Left lung (tissue), 4 donors: ENCODE measurements at regions not wholly inside any gene's neighbourhood (a gene's known extent, or its start where the extent isn't known, plus 50 kb on each side); places are given as distances from the start of the nearest gene placed in this dataset.

Experiments
- ATAC-seq: fragments of 200-7000 bp; cut with Tn5 transposase; one replicate; pipeline ENCODE4 v1.9.1; 2020; ENCODE audit warnings: moderate library complexity
- DNase-seq, 4 donors: peaks; one replicate each; pipeline ENCODE4 v3.0.0-alpha.2; 2013 to 2020
- H3K27ac ChIP-seq, 2 donors: fragments of 200-600 bp; sonication (generic) in 1 of 2; one replicate each; pipeline versions ENCODE4 v1.5.0 to v1.8.0; 2020 to 2021
- H3K27me3 ChIP-seq, 2 donors: fragments of 200-600 bp; sonication (generic) in 1 of 2; one replicate each; pipeline versions ENCODE4 v1.5.0 to v1.8.0; 2020 to 2021
- H3K36me3 ChIP-seq, 2 donors: fragments of 200-600 bp; sonication (generic) in 1 of 2; one replicate each; pipeline versions ENCODE4 v1.5.0 to v1.8.0; 2020 to 2021
- H3K4me1 ChIP-seq, 2 donors: fragments of 200-600 bp; one replicate each; pipeline ENCODE4 v1.8.0; 2021
- H3K4me3 ChIP-seq, 2 donors: fragments of 200-600 bp; sonication (generic) in 1 of 2; one replicate each; pipeline versions ENCODE4 v1.5.0 to v1.8.0; 2020 to 2021; ENCODE audit warnings: mild to moderate bottlenecking in 1 of 2
- H3K9me3 ChIP-seq, 2 donors: fragments of 200-600 bp; sonication (generic) in 1 of 2; one replicate each; pipeline versions ENCODE4 v1.5.0 to v1.8.0; 2020 to 2021
- intact Hi-C, 2 donors: fragments of 100-400 bp; cut with DNase I; formaldehyde crosslinking; loops; one replicate each; pipeline versions ENCODE4 v1.11.2 to v1.14.2; 2022
- TF ChIP-seq, protein P1 (sequence below), 2 donors: fragments of 200-600 bp; sonication (generic) in 1 of 2; IDR thresholded peaks; one replicate each; pipeline versions ENCODE4 v1.5.0 to v1.8.0; 2021; ENCODE audit warnings: antibody characterized with exemption in 2 of 2
- donor health status: DM: no; HTN: yes; CAD: no.
- donor health status: DM: no; HTN: no; CAD: no.

DNA sequence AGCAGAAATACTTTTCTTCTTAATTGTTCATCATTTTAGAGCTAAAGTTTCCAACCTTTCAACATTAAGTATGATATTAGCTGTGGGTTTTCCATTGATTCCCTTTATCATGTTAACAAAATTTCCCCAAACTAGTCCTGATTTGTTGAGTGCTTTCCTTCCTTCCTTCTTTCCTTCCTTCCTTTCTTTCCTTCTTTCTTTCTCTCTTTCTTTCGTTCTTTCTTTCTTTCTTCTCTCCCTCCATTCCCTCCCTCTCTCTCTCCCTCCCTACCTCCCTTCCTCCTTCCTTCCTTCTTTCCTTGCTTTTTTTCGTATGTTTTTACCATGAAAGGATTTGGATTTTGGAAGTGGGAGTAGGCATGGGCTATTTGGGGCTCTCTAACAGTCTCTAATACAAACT lies 133.5 kb downstream of the LMNTD1 start:
- intact Hi-C loops = no loop called here
- TF ChIP-seq, protein P1, sequence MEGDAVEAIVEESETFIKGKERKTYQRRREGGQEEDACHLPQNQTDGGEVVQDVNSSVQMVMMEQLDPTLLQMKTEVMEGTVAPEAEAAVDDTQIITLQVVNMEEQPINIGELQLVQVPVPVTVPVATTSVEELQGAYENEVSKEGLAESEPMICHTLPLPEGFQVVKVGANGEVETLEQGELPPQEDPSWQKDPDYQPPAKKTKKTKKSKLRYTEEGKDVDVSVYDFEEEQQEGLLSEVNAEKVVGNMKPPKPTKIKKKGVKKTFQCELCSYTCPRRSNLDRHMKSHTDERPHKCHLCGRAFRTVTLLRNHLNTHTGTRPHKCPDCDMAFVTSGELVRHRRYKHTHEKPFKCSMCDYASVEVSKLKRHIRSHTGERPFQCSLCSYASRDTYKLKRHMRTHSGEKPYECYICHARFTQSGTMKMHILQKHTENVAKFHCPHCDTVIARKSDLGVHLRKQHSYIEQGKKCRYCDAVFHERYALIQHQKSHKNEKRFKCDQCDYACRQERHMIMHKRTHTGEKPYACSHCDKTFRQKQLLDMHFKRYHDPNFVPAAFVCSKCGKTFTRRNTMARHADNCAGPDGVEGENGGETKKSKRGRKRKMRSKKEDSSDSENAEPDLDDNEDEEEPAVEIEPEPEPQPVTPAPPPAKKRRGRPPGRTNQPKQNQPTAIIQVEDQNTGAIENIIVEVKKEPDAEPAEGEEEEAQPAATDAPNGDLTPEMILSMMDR (IDR thresholded peaks at IDR 0.05) = no peak
- H3K9me3 ChIP-seq = no peaks in the 10 kb centered on the region
- no peaks in the 10 kb centered on the region for H3K4me1 ChIP-seq
- H3K36me3 ChIP-seq = no peaks in the 10 kb centered on the region
- no peak overlapping the region for H3K27ac ChIP-seq
- no peak for ATAC-seq
- H3K4me3 ChIP-seq = no peak overlapping the region
- no peak for DNase-seq
- H3K27me3 ChIP-seq = no peaks in the 10 kb centered on the region

DNA sequence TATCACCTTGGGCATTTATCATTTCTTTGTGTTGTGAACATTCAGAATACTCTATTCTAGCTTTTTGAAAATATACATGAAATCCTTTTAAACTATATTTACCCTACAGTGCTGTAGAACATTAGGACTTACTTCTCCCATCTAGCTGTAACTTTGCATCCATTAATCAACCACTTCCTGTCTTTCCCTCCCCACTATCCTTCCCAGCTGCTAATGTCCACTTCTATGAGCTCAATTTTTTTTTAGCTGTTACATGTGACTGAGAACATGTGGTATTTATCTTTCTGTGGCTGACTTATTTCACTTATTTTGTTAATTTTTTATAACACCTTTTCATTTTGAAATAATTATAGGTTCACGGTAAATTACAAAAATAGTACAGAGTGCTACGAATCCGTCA lies 136.0 kb downstream of the LMNTD1 start:
- DNase-seq = no peak
- TF ChIP-seq, protein P1 (IDR thresholded peaks at IDR 0.05) = no peak
- no peak overlapping the region for H3K4me3 ChIP-seq
- H3K4me1 ChIP-seq = no peaks in the 10 kb centered on the region
- no peaks in the 10 kb centered on the region for H3K36me3 ChIP-seq
- no peak for ATAC-seq
- intact Hi-C loops = no loop called here
- no peaks in the 10 kb centered on the region for H3K27me3 ChIP-seq
- no peaks in the 10 kb centered on the region for H3K9me3 ChIP-seq
- no peak overlapping the region for H3K27ac ChIP-seq

DNA sequence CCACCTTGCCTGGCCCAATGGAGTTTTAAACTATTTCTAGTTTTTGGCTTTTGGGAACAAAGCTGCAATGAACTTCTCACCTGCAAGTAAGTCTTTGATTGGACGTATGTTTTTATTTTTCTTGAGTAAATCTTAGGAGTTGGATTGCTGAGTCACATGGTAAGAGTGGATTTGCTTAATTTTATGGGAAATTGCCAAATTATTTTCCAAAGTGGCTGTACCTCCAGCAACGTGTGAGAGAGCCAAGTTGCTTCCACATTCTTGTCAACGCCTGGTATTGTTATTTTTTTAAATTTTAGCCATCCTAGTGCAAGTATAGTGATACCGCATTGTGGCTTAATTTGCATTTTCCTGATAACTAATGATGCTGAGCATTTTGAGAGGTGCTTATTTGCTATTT lies 136.6 kb downstream of the LMNTD1 start:
- DNase-seq (no peak), ATAC-seq (peak; percentile 45)
- Histone ChIP-seq H3K36me3 (no peaks in the 10 kb centered on the region), H3K4me1 (no peaks in the 10 kb centered on the region), H3K27ac (no peak overlapping the region), H3K4me3 (no peak overlapping the region), H3K9me3 (no peaks in the 10 kb centered on the region), H3K27me3 (no peaks in the 10 kb centered on the region)
- intact Hi-C loops = no loop called here
- TF ChIP-seq, protein P1 (IDR thresholded peaks at IDR 0.05) = no peak

DNA sequence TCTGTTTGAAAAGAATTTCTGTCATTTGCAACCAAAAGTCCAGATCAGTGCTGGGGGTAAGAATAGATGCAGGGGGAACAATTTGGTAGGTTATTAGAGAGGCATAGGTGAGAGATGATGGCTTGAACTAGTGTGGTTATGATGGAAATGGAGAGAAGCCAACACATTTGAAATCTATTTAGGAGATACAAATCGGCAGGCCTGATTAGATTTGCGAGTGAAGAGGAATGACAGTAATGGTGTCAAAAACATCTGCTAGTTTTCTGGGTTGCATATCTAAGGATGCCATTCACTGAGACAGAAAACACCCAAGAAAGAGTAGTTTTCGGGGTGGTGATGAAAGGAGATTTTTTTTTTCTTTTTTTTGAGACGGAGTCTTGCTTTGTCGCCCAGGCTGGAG lies 138.1 kb downstream of the LMNTD1 start:
- no peaks in the 10 kb centered on the region for H3K4me1 ChIP-seq
- H3K27ac ChIP-seq = no peak overlapping the region
- DNase-seq (no peak), ATAC-seq (no peak)
- TF ChIP-seq, protein P1 (IDR thresholded peaks at IDR 0.05) = no peak
- H3K36me3 ChIP-seq = no peaks in the 10 kb centered on the region
- no peak overlapping the region for H3K4me3 ChIP-seq
- H3K27me3 ChIP-seq = no peaks in the 10 kb centered on the region
- H3K9me3 ChIP-seq = no peaks in the 10 kb centered on the region
- intact Hi-C loops = no loop called here

DNA sequence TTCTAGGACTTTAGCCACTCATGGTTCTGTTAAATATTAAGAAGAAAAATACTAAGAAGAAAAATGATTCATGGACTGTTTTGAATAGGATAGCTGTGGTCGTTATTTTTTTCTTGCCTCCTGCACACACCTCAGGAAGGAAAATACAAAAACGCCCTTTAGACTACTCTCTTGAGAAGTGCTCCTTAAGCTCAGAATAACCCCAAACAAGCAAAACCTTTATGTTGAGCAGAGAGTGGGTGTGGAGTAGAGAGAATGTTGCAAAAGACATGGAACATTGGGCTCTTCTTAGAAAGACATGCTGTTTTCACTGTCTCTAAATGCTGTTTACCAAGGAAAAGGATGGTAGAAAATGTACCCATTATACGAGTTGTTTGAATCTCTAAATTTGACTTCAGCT lies 140.3 kb downstream of the LMNTD1 start:
- intact Hi-C loops = no loop called here
- TF ChIP-seq, protein P1 (IDR thresholded peaks at IDR 0.05) = no peak
- Histone ChIP-seq H3K36me3 (no peaks in the 10 kb centered on the region), H3K27ac (no peak overlapping the region), H3K9me3 (no peaks in the 10 kb centered on the region), H3K27me3 (no peaks in the 10 kb centered on the region), H3K4me3 (no peak overlapping the region), H3K4me1 (no peaks in the 10 kb centered on the region)
- DNase-seq = no peak
- peak; percentile 89 for ATAC-seq
